GM18861 (cell line): ENCODE measurements at regions not wholly inside any gene's neighbourhood (a gene's known extent, or its start where the extent isn't known, plus 50 kb on each side); places are given as distances from the start of the nearest gene placed in this dataset.
A peak's percentile ranks its signal among the peaks of the same experiment; 100 is the strongest.

Experiments used
- ATAC-seq: cut with Tn5 transposase; IDR thresholded peaks from one replicate; pipeline ENCODE4 v1.9.1; 2021; ENCODE audit not compliant: unreplicated experiment

- no peak for ATAC-seq
Measured at GRCh38 chr2:163370169-163370886, 365.5 kb downstream of the FIGN start.

- ATAC-seq = no peak
Measured at GRCh38 chr2:163369111-163369510, 366.7 kb downstream of the FIGN start.

GRCh38 chr2:163368655-163369054 lies 367.2 kb downstream of the FIGN start:
- ATAC-seq = no peak

GRCh38 chr2:163367825-163368582 lies 367.8 kb downstream of the FIGN start:
- ATAC-seq = no peak

DNA sequence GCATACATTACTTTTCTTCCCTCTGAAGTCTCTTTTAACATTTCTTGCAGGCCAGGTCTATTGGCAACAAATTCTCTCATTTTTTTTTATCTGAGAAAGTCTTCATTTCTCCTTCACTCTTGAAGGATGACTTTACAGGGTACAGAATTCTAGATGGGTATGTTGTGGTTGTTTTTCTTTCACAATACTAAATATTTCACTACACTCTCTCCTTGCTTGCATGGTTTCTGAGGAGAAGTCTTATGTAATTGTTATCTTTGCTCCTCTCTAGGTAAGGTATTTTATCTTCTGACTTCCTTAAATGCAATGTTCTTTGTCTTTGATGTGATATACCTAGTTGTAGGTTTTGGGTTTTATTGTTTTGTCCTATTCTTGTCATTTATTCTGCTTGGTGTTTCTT lies 371.1 kb downstream of the FIGN start:
- ATAC-seq = no peak

DNA sequence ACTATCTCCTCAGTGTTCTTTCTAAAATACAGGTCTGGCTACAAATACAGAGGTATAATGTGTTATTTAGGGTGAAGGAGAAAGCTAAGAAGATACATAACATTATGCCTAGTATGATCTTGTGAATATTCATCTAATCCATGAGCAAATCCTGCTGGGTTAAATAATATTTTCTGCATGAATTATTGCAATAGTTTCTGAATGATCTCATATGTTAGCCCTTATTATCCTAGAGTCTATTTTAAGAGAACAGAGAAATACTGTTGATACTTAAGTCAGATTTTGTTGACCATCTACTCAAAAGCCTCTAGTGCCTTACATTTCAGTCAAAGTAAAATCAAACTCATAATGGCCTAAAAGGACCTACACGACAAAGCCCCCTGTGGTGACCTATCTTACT lies 382.3 kb downstream of the FIGN start:
- ATAC-seq = no peak

GRCh38 chr2:163351966-163352365 lies 383.8 kb downstream of the FIGN start:
- ATAC-seq = no peak

GRCh38 chr2:163351143-163351542 lies 384.7 kb downstream of the FIGN start:
- no peak for ATAC-seq

DNA sequence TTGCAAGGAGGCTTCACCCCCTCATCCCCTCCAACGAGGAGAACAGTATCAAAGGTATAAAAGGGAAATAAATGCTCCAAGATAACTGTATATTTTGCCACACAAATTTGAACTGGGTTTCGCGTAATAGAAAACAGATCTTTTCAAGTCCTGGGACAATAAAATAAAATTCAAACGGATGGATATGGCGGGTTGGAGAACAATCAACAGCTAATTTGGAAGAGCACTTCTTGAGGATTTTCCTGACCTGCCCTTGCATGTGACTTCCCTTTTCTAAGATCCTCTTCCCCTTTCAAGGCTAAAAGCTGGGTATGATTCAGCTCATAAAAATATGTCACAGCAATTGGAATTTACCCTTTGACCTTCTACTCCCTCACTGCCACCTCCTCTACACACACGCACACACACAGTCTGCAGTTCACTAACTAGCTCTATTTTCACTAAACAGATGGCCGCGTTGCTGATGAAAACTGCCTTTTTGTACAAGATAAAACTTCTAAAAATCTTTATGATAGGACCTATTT lies 386.9 kb downstream of the FIGN start:
- no peak for ATAC-seq

DNA sequence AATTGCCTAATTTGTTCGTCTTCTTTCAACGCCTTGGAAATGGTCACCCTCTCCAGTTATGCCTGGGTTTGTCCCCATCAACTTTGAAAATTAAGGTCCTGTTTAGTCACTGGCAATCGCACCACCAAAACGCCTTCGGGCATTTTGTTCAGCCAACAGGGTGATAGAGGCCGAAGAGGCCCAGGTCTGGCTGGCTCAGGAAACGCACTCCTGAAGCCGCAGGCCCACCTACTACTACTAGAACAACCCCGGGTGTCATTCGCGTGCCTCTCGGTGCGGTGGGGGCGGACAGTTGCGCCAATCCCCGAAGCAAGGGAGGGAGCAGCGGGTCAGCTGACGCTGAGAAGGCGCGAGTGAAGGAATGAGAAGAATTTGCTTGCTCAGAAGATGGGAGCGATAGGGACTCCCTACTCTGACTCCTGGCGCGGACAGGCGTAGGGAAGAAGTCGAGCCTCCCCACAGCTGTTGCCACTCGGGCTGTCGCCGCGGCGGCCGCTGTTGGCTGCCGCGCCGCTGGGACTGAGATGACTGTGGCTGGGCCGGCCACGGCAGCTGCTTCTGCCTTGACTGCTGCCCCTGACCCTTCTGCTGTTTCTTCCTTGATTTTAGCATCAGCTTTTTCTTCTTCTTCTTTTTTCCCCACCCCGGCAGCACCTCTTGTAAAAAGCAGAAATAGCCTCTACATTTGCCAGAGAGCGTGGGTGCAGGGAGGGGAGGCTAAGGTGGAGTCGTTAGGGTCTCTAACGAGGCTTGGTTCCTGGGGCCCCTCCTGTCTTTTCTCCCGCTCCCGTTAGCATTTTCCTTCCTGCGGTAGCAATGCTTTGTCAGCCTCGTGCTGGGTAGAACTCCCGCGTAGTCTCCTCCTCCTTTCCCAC lies 387.6 kb downstream of the FIGN start:
- no peak for ATAC-seq

DNA sequence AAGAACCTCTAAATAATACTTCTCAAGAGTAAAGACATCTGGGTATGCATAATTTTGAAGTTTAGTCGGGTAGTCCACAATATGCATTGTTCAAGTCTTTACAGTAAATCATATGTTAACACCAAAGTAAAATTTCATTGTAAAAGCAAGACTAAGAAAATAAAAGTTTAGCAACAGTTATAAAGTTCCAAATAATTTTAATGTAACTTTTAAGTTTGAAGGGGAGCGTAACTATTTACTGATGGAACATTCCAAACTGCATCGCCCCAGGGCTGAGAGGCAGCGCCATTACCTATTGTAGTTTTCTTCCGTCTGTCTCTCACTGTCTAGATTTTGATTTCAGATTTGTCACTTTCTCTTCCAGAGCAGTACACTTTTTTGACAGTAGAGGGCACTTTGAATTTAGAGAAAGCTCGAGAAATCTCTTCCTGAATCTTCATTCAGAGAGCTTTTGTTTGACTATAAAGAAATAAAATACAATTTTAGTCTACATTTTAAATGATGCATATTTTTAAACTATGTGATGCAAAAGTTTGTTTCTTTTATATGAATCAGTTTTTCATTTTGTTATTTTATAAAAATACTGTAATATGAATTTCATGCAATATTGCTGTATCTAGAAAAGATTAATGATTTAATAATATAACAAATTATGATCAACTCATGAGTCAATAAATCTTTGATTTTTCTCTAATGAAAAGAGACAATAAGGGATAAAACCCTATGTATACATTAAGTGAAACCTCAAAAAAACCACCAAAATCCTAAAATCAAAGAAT lies 389.8 kb downstream of the FIGN start:
- peak; percentile 76 for ATAC-seq

GRCh38 chr2:163343316-163343715 lies 392.5 kb downstream of the FIGN start:
- no peak for ATAC-seq

- ATAC-seq = no peak
Measured at GRCh38 chr2:163341426-163341825, 394.4 kb downstream of the FIGN start.

DNA sequence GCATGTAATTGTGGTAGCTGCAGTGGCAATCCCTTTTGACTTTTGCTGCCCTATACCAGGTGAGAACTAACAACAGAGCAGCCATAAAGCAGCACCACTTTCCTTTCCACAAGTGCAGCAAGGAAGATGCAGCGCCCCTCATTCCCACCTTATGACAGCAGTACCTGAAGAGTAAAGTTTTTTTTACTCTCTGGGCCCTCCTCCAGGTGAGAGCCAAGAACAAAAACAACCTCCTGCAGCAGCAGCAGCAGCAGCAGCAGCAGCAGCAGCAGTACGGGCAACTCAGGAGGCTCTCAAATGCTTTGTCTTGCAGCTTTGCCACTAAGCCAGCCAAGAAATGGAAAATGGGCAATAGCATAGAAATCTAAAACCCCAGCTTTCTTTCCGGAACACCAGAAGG lies 397.5 kb downstream of the FIGN start:
- ATAC-seq = no peak

- no peak for ATAC-seq
Measured at GRCh38 chr2:163324677-163325076, 411.1 kb downstream of the FIGN start.

DNA sequence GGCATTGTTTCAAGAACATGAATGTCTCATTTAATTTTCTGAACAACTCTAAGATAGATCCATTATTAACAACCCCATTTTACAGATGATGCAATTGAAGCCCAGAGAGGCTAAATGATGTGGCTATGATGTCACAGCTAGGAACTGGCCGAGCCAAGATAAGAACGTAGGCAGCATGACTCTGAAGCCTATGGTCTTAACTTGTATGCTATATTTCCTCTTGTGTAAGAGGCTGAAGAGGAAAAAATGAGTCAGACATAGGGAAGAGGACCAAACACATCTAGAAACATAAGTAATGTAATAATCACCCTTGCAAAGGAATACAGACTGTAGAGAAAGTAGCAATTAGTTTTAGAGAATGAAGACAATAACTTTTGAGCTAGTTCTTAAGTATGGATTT lies 416.8 kb downstream of the FIGN start:
- no peak for ATAC-seq

DNA sequence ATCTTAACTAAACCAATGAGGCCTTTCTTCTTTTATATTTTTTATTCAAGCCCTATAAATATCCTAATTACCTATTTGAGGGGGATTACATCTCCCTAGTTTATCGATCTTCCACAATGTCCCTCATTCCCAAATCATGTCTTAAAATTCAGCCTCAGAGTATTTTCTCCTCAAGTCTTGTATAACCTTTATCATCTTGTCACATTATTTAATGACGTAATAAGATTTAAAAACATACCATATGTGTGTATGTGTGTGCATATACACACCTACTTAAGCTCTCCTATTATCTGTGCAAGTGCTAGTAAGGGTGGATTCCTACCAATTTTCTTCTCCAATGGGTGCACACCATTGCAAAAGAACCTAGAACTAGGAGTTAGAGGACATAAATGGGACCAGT lies 421.1 kb downstream of the FIGN start:
- no peak for ATAC-seq

DNA sequence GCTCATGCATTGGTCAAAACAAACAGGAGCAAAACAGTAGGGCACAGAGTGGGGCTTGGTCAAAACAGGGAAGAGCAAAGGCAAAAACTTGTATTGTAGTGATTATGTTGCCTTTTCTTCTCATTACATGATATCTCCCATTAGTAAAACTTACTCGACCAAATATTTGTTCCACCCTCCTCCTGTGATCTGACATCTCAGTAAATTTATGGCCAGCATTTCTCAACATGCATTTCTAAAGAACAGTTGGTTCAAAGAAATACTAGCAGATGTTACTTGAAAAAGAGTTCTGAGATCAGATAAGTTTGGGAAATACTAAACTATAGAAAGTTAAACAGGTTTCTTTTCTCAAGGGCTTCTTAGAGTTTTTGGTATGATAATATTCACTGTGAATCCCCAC lies 423.1 kb downstream of the FIGN start:
- ATAC-seq = no peak

DNA sequence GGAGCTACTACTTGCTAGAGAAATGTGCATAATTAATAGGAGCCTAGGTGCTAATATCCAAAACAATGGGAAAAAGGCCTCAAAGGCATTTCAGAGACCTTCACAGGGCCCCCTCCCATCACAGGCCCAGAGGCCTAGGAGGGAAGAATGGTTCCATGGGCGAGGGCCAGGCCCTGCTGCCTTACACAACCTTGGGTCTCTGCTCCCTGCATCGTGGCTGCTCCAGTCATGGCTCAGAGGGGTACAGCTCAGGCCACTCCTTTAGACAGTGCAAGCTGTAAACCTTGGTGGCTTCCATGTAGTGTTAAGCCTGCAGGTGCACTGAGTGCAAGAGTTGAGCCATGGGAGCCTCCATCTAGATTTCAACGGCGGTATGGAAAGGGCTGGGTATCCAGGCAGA lies 429.2 kb downstream of the FIGN start:
- no peak for ATAC-seq

GRCh38 chr2:163302141-163302540 lies 433.7 kb downstream of the FIGN start:
- no peak for ATAC-seq

- ATAC-seq = no peak
Measured at GRCh38 chr2:163291790-163292189, 444.0 kb downstream of the FIGN start.
